ENCODE measurements at regions not wholly inside any gene's neighbourhood (a gene's known extent, or its start where the extent isn't known, plus 50 kb on each side); places are given as distances from the start of the nearest gene placed in this dataset.

GRCh38 chr2:228507870-228508269 lies 326.4 kb upstream of the SPHKAP start:
- Histone ChIP-seq H3K4me3 (replicated peaks in 1 of 4; ENCODE audit: control extremely low read depth in 1 of 4, insufficient read depth in 1 of 4, low read depth in 3 of 4, low read length in 4 of 4) (no peak overlapping the region), H3K9me3 (ENCODE audit: control insufficient read depth, insufficient read depth, low read depth, low read length) (no peaks in the 10 kb centered on the region), H2AFZ (ENCODE audit: low read length) (no peak overlapping the region), H3K27me3 (ENCODE audit: control insufficient read depth, insufficient read depth, low read length) (no peaks in the 10 kb centered on the region), H3K36me3 (ENCODE audit: control insufficient read depth, insufficient read depth, low read length) (no peaks in the 10 kb centered on the region), H3K4me2 (ENCODE audit: extremely low read depth, insufficient read depth, low read length) (no peak overlapping the region), H3K79me2 (ENCODE audit: control insufficient read depth, insufficient read depth, low read length) (no peaks in the 10 kb centered on the region), H3K4me1 (ENCODE audit: control insufficient read depth, extremely low read depth, insufficient read depth, low read length) (no peaks in the 10 kb centered on the region), H3K27ac (ENCODE audit: insufficient read depth, low read length) (no peak overlapping the region), H4K20me1 (ENCODE audit: control insufficient read depth, extremely low read depth, insufficient read depth, low read length) (no peaks in the 10 kb centered on the region), H3K9ac (ENCODE audit: insufficient read depth, low read length) (no peak overlapping the region)
- DNase-seq (ENCODE audit: low read depth in 2 of 2) = peak in 1 of 2 donors; percentile 3
- TF ChIP-seq CTCF (conservative IDR thresholded peaks at IDR 0.05 in 1 of 2, IDR thresholded peaks at IDR 0.05 in 1 of 2; ENCODE audit: low read depth in 1 of 2, low read length in 2 of 2) = no peak
- TF ChIP-seq EZH2 (IDR thresholded peaks at IDR 0.05; ENCODE audit: low read length, missing control alignments) = no peak

- Histone ChIP-seq H4K20me1 (ENCODE audit: control insufficient read depth, extremely low read depth, insufficient read depth, low read length) (no peaks in the 10 kb centered on the region), H3K9me3 (ENCODE audit: control insufficient read depth, insufficient read depth, low read depth, low read length) (no peaks in the 10 kb centered on the region), H3K79me2 (ENCODE audit: control insufficient read depth, insufficient read depth, low read length) (no peaks in the 10 kb centered on the region), H3K9ac (ENCODE audit: insufficient read depth, low read length) (no peak overlapping the region), H3K4me1 (ENCODE audit: control insufficient read depth, extremely low read depth, insufficient read depth, low read length) (no peaks in the 10 kb centered on the region), H3K4me3 (replicated peaks in 1 of 4; ENCODE audit: control extremely low read depth in 1 of 4, insufficient read depth in 1 of 4, low read depth in 3 of 4, low read length in 4 of 4) (no peak overlapping the region), H3K4me2 (ENCODE audit: extremely low read depth, insufficient read depth, low read length) (no peak overlapping the region), H3K36me3 (ENCODE audit: control insufficient read depth, insufficient read depth, low read length) (no peaks in the 10 kb centered on the region), H3K27me3 (ENCODE audit: control insufficient read depth, insufficient read depth, low read length) (no peaks in the 10 kb centered on the region), H3K27ac (ENCODE audit: insufficient read depth, low read length) (no peak overlapping the region), H2AFZ (ENCODE audit: low read length) (no peak overlapping the region)
- TF ChIP-seq CTCF (conservative IDR thresholded peaks at IDR 0.05 in 1 of 2, IDR thresholded peaks at IDR 0.05 in 1 of 2; ENCODE audit: low read depth in 1 of 2, low read length in 2 of 2) = no peak
- TF ChIP-seq EZH2 (IDR thresholded peaks at IDR 0.05; ENCODE audit: low read length, missing control alignments) = no peak
- DNase-seq (ENCODE audit: low read depth in 2 of 2) = no peak
Measured at GRCh38 chr2:228507231-228507824, 325.8 kb upstream of the SPHKAP start.

- Histone ChIP-seq H2AFZ (ENCODE audit: low read length) (no peak overlapping the region), H3K4me3 (replicated peaks in 1 of 4; ENCODE audit: control extremely low read depth in 1 of 4, insufficient read depth in 1 of 4, low read depth in 3 of 4, low read length in 4 of 4) (no peak overlapping the region), H3K79me2 (ENCODE audit: control insufficient read depth, insufficient read depth, low read length) (no peaks in the 10 kb centered on the region), H4K20me1 (ENCODE audit: control insufficient read depth, extremely low read depth, insufficient read depth, low read length) (no peaks in the 10 kb centered on the region), H3K9ac (ENCODE audit: insufficient read depth, low read length) (no peak overlapping the region), H3K27me3 (ENCODE audit: control insufficient read depth, insufficient read depth, low read length) (no peaks in the 10 kb centered on the region), H3K4me1 (ENCODE audit: control insufficient read depth, extremely low read depth, insufficient read depth, low read length) (no peaks in the 10 kb centered on the region), H3K4me2 (ENCODE audit: extremely low read depth, insufficient read depth, low read length) (no peak overlapping the region), H3K36me3 (ENCODE audit: control insufficient read depth, insufficient read depth, low read length) (no peaks in the 10 kb centered on the region), H3K27ac (ENCODE audit: insufficient read depth, low read length) (no peak overlapping the region), H3K9me3 (ENCODE audit: control insufficient read depth, insufficient read depth, low read depth, low read length) (no peaks in the 10 kb centered on the region)
- TF ChIP-seq CTCF (conservative IDR thresholded peaks at IDR 0.05 in 1 of 2, IDR thresholded peaks at IDR 0.05 in 1 of 2; ENCODE audit: low read depth in 1 of 2, low read length in 2 of 2) = no peak
- TF ChIP-seq EZH2 (IDR thresholded peaks at IDR 0.05; ENCODE audit: low read length, missing control alignments) = no peak
- no peak for DNase-seq (ENCODE audit: low read depth in 2 of 2)
Measured at GRCh38 chr2:228503731-228504130, 322.2 kb upstream of the SPHKAP start.
